ENCODE measurements at regions not wholly inside any gene's neighbourhood (a gene's known extent, or its start where the extent isn't known, plus 50 kb on each side); places are given as distances from the start of the nearest gene placed in this dataset.

DNA sequence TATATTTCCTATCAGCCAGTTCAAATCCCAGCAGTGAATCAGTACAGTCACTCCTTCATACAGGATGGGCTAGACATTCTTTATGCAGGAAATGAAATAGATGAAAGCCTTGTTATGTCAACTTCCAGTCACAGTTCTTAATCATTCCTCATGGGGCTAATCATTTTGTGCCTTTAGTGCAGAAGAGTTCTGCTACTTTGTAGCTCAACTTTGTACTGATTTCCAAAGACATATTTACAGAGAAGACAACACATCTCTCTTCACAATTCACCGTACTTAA is 593.9 kb upstream of the NETO1 start:
- TF ChIP-seq, protein P1, sequence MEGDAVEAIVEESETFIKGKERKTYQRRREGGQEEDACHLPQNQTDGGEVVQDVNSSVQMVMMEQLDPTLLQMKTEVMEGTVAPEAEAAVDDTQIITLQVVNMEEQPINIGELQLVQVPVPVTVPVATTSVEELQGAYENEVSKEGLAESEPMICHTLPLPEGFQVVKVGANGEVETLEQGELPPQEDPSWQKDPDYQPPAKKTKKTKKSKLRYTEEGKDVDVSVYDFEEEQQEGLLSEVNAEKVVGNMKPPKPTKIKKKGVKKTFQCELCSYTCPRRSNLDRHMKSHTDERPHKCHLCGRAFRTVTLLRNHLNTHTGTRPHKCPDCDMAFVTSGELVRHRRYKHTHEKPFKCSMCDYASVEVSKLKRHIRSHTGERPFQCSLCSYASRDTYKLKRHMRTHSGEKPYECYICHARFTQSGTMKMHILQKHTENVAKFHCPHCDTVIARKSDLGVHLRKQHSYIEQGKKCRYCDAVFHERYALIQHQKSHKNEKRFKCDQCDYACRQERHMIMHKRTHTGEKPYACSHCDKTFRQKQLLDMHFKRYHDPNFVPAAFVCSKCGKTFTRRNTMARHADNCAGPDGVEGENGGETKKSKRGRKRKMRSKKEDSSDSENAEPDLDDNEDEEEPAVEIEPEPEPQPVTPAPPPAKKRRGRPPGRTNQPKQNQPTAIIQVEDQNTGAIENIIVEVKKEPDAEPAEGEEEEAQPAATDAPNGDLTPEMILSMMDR (IDR thresholded peaks at IDR 0.05; ENCODE audit: low read depth, low read length, missing input control), result no peak
- TF ChIP-seq JUND (IDR thresholded peaks at IDR 0.05) (no peak), RXRA (IDR thresholded peaks at IDR 0.05) (no peak), NR2F2 (IDR thresholded peaks at IDR 0.05) (no peak), RAD21 (IDR thresholded peaks at IDR 0.05) (no peak), FOXA1 (IDR thresholded peaks at IDR 0.05) (no peak), GABPA (IDR thresholded peaks at IDR 0.05 in 1 of 2, conservative IDR thresholded peaks at IDR 0.05 in 1 of 2) (no peak)

All from liver (tissue), 3 donors.